GM18517 (cell line): ENCODE measurements at regions not wholly inside any gene's neighbourhood (a gene's known extent, or its start where the extent isn't known, plus 50 kb on each side); places are given as distances from the start of the nearest gene placed in this dataset.
"Not testable (repeated sequence)": the region's sequence is repeated elsewhere in the genome, so short reads cannot be mapped to it uniquely, and the experiment has no call there.

Experiments
- ATAC-seq: cut with Tn5 transposase; IDR thresholded peaks from one replicate; pipeline ENCODE4 v1.9.1; 2021; ENCODE audit warnings: mild to moderate bottlenecking, moderate library complexity; ENCODE audit not compliant: unreplicated experiment

DNA sequence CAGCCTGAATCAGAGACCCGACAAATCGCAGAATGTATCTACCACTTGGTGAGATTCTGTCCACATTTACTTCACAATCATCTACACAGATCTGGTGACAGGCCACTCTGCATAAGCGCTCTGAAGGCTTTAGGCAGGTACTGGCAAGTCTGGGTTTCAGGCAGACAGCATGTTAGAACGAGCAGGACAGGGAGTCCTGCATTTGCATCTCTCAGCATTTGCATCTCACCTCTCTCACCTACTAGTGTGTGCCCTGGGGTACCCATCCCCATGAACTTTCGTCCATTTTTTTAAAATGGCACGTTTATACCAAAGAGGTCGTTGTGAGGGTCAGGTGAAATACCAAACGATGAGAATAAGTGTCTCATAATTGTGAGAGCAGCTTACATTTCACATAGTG is 108.2 kb downstream of the SPATA31A1 start:
- ATAC-seq: peak; percentile 38

DNA sequence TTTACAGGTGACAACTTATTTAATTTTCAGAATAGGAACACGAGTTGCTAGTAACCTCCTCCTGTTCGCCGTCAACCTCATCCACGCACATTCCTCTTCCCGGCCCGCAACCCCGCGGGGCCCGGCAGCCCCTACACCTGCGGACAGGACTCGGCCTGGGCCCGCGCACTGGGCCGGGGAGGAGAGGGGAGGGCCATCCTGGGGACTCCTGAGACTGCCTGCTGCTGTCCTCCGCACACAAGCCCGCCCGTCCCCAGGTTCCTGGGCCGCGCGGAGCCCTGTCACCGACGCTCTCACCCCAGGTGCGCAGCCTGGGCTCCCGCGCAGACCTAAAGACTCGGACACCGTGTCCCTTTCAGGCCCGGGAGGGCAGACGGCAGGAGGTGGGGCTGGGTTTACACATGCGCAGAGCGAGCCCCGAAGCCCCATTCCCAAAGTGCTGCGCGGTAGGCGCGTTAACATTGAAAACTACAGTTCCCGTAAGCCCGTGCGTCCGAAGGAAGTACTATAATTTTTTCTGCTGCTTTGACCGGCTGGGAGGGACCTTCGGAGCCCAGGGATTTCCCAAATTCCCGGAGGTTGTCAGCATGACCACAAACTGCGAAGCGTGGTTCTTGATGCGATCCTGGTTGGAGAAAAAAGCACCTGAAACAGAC is 108.8 kb downstream of the SPATA31A1 start:
- peak; percentile 93 for ATAC-seq

DNA sequence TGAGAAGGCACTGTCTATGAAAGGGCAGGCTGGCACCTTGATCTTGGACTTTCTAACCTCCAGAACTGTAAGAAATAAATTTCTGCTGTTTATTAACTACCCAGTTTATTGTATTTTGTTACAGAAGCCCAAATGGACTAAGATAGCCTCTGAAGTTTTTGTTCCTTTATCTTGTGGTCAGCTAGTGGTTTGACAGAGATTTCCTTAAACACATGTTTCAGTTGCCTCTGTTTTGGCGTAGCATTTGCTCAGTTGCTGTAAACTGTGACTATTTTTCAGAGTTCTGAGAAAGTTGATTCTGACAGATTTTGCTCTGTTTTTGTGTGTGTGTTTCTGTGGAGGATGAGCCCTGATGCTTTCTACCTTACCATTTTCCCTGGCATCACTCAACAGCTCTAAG is 119.0 kb downstream of the SPATA31A1 start:
- peak; percentile 99 for ATAC-seq

DNA sequence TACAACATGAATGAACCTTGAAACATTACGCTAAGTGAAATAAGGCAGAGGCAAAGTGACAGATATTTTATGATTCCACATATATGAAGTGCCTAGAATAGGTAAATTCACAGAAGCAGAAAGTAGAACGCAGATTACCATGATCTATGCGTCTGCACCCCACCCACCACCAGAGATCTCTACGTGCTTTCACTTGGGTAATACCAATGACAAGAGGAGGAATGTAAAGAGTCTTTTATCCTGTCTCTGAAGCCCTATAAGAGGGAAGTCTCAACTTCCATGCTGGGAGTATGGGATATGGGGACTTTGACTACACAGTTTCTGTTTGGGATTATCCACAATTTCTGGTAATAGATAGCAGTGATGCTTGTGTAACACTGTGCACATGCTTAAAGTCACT is 127.6 kb downstream of the SPATA31A1 start:
- not testable (repeated sequence) for ATAC-seq

DNA sequence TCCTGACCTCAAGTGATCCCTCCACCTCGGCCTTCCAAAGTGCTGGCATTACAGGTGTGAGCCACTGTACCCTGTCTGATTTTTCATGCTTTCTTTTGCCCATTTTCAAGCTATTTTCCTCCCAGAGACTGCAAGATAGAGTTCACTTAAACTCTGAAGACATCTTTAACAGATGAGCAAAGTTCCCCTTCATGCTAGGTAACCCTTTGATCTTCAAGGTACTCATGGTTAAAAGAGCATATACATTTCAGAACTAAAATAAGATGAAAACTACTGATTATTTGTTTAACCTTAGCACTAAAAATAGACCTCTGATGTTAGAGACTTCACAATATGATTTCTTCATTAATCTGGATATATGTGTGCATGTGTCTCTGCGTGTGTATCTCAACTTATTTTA is 128.4 kb downstream of the SPATA31A1 start:
- peak; percentile 42 for ATAC-seq

DNA sequence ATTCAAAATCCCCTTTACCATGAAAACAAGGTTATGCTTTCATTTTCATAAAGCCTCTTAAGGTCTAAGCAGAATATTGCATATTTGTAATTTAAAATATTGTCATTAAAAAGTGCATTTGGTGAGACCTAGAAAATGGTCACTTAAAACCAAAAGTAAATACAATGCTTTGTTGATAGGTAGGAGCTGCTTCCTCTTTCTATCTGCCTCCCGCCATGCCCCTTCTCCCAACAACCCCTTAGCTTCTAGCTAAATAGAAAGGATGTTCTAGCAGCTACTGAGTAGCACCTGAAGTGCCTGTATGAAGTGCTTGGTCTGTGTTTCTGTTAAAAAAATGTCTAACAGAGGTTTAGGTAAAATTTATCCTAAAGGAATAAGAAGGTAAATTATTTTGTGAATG is 128.8 kb downstream of the SPATA31A1 start:
- peak; percentile 88 for ATAC-seq

DNA sequence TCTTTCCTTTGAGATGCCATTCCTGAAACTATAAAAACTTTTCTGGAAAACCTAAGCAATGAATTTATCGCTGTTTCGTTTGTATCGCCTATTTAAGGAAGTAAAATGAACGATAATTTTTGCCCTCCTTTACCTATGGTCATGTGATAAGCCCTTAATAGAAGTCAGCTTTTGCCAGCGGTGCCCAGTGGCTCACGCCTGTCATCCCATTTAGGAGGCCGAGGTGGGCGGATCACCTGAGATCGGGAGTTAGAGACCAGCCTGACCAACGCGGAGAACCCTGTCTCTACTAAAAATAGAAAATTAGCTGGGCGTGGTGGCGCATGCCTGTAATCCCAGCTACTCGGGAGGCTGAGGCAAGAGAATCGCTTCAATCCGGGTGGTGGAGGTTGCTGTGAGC is 132.0 kb downstream of the SPATA31A1 start:
- not testable (repeated sequence) for ATAC-seq

DNA sequence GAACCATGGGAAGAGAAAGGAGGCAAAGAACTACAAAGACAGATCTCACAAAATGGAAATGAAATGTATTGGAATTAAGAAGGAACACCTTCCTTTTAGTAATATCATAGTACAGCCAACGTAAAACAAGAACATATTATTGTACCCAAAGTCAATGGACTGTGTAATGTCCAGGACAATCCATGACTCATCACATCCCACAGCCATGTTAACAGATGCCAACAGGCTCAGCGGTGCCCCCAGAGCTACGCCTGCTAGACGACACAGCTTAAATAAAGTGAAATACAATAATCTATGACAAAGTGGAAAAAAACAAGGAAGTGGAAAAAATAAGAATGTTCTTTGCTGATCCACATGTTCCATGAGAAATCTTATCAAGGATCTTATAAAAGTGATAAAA is 140.8 kb downstream of the SPATA31A1 start:
- not testable (repeated sequence) for ATAC-seq

DNA sequence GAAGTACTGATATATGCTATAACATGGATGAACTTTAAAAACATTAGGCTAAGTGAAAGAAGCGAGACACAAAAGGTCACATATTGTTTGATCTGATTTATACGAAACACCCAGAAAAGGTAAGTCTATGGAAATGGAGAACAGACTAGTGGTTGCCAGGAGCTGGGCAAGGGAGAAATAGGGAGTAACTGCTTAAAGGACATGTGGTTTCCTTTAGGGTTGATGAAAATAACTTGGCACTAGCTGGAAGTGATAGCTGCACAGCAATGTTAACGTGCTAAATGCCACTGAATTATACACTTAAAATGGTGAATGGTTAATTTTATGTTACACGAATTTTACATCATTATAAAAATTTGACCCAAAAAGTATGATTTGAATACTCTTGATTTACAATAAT is 147.7 kb downstream of the SPATA31A1 start:
- ATAC-seq: not testable (repeated sequence)

DNA sequence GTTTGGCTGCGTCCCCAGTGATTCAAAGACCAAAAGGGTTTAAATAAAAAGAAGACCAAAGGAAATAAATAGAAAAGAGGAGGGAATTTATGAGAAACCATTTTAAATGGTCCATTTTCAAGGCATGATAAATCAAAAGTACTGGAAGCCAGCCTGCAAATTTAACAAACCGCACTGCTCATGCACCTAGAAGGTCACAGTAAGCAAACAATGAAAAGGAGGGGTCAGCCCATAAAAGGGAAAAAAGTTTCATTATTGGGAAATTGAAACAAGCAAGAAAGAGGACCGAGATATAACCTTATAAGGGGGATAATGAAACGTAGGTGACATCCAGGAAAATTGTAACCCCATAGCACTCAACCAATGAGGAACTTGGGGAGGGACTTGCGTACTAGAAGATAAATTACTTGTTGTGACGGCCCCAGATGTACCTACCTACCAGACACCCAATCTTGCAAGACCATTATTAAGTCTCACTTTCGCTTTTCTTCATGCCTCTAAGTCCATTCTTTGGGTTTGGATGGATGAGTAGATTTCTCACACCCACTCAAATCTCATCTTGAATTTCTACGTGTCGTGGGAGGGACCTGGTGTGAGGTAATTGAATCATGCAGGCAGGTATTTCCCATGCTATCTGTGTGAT is 172.0 kb downstream of the SPATA31A1 start:
- not testable (repeated sequence) for ATAC-seq

DNA sequence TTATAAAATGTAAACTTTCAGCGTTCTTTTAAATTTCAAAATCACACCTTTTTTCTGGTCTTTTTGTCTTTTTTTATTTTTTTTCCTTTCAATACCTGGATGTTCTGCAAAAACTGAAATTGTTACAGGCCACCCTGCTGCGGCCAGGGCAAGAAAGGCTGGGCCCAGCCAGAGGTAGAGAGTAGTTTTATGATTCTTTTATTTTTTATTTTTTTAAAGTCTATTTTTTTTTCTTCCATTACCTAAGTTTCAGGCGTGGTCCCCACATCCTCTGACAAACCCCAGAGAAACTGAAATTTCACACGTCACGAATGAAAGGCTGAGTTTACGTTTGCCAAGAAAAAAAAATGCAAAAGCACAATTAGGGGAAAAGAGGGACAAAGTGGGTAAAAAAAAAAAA is 177.1 kb downstream of the SPATA31A1 start:
- ATAC-seq: not testable (repeated sequence)

DNA sequence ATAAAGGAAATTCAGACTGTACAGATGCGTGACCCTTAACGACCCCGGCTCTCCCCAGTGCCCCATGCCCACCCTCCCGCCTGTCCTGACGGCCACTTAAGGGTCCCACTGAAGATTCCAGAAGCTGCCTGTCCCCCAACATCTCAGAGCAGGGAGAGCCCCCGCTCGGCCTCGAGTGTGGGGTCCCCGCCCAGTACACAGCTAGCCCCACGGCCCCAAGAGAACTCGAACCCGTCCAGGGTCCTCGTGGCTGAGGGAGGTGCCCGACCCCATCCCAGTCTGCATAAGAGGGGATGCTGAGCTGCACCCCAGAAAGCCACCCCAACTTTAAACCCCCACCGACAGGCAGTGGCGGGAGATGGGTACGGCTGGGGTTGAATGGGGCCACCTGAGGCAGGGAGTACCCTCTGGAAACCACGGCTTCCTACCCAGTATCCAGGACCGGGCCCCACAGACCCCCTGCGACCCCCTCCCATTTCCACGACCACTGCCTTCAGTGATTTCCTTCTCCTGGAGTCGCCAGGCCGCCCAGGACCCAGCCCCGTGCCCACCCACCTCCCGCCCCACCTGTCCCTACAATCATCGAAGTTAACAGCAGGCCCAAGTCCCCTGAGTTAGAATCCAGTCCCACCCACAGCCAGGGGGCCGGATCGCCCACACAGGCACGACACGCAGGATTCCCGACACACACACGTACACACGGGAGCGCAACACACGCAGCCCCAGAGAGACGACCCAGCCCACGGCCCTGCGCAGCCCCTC is 177.7 kb downstream of the SPATA31A1 start:
- ATAC-seq: not testable (repeated sequence)

DNA sequence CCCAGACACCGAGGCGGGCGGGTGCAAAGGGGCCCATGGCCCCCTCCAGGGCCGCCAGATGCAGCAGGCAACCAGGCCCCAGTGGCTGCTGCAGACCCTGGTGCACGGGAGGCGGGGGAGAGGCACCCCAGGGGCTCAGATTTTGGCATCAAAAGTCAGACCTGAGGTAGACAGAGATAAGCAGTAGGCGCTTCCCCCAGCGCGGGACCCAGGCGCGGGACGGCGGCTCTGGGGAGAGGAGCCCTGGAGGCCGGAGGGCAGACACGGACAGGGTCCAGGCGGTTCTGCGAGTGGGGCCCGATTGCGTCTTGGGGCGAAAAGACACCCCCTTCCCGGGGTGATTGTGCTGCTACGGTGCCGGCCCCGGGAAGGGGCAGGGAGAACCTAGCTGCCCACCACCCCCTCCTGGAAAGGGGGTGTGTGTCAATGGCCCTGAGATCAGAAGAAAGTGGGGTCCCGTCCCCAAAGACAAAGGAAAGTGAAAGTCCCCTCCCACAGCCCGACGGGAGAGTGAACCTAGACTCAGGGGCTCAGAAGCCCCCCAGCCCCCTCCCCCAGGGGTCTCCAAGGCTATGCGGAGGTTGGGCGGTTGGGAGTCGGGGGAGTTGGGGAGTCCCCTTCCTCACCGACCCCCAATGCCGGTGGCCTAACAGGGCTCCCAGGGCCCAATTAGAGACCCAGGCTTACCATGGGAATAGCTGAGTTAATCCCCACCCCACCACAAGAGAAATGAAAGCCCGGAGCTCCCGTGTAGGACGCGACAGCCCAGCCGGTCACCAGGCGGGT is 178.5 kb downstream of the SPATA31A1 start:
- not testable (repeated sequence) for ATAC-seq

DNA sequence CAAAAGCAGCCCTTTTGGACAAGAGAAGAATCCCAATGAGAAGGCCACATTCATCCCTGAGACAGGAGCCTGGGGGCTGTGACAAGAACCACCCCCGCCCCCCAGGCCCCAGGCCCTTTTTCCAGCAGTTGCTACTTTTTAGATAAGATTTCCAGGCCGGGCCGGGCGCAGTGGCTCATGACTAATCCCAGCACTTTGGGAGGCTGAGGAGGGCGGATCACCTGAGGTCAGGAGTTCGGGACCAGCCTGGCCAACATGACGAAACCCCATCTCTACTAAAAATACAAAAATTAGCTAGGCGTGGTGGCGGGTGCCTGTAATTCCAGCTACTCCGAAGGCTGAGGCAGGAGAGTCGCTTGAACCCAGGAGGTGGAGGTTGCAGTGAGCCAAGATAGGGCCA is 179.4 kb downstream of the SPATA31A1 start:
- not testable (repeated sequence) for ATAC-seq

DNA sequence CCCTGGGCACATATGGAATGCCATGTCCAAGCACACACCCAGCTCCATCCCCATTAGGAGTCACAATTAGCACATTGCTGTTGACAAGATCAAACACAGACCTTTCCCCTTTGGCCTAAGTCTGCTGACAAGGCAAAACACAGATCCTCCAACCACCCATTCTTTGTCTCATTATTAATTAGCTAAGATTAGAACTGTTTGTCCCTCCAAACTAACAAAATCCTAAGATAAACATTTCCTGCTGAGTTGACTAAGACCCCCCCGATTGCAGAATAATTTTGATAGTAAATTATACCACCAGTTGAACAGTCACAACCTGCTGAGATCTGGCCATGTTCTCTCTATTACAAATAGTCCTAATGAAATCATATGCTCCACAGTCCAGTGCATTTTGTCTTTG is 186.7 kb downstream of the SPATA31A1 start:
- not testable (repeated sequence) for ATAC-seq

DNA sequence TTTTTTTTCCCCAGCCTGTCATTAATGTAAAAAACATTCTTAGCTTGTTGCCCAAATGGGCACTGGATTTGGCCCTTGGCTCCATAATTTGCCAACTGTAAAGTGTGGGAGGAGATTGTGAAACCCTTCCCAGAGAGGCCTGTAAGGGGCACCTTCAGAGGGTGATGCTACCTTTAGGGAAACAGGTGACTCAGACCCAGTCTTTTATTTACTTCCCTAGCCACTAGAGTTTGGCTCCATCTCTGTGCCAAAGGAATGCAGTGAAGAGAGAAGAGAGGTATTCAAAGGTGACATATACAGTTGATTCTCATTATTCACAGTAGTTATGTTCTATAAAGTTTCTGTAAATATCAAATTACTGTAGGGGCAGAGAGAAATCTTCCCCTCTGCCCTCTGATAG is 189.6 kb downstream of the SPATA31A1 start:
- ATAC-seq: not testable (repeated sequence)

DNA sequence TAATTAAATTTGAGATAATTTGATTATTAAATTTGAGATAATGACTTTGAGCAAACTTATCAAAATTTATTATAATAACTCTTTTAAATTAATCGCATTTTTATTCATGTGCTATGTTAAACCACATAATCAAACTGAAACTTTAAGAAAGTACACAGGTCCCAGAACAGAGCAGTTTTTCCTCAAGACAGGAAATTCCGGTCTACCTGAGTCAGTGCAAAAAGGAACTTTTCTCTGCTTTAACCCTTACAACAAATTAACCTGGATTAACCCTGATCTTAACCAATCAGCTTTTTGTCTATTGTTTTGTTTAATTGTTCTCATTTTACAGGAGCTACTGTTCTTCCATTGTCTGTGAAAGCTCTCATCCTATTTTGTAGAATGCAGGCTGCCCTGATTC is 195.1 kb downstream of the SPATA31A1 start:
- ATAC-seq: not testable (repeated sequence)

DNA sequence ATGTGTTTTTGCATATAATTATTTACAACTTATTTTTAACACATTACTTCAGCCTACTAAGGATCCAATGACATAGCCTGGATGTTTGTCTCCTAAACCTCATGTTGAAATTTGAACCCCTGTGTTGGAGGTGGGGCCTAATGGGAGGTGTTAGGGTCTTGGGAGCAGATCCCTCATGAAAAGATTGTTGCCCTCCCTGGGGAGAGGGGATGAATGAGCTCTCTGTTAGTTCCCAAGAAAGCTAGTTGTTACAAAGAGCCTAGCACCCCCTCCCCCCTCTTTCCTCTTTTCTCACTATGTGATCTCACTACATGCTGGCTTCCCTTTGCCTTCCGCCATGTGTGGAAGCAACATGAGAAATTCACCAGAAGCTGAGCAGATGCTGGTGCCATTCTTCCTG is 196.1 kb downstream of the SPATA31A1 start:
- not testable (repeated sequence) for ATAC-seq

DNA sequence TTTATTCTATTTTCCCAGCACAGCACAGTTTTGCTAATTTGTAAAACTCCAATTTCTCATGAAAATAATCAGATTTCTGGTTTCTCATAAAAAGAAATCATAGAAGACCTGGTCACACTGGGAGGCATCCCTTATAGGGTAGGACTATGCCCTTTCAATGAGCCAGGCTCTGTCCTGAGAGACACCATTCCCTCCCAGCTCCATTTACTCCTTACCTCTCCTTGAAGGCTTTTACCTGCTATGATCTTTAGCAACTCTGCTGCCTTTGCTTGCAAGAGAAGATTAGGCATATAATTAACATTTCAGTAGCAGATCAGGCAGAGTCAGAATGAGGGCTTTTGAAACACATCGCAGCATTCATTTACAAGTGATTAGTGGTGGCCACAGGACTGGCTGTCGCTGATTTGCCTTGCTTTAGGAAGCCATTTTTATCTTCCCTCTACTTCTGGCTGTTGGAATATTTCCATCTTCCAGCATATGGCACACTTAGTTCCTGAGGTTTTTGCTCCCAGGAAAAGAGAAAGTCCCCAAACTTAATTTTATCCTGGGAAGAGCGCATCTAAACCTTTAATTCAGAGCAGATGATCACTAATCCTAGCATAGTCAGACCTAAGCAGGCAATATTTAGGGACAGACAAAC is 196.9 kb downstream of the SPATA31A1 start:
- ATAC-seq: not testable (repeated sequence)

DNA sequence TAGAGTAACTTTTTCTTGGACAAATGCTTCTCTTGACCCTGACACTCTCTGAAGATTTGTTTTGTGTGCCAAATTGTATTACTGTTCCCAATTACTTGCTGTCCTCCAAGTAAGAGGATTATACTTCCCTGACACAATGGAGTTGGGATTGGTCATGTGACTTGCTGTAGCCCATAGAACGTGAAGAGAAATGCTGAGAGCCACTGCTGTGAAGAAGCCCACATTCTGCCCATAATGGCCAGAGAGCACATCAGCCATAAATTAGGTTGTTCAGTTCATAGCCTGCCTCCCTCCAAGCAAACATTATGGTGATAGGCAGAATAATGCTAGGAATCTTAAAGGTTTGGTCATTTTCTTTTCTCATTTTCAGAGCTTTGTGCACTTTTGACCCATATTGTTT is 198.9 kb downstream of the SPATA31A1 start:
- ATAC-seq: not testable (repeated sequence)

DNA sequence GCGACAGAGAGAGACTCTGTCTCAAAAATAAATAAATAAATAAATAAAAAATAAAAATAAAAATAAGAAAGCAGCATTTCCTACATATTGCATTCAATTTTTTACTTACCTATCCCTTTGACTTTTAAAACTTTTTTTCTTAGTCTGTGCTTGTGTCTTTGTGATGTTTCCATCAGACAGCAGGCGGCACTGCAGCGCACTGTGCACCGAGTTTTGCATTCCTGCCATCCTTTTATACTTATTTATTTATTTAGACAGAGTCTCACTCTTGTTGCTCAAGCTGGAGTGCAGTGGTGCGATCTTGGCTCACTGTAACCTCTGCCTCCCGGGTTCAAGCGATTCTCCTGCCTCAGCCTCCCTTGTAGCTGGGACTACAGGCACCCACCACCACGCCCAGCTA is 203.9 kb downstream of the SPATA31A1 start:
- ATAC-seq: not testable (repeated sequence)
